ENCODE measurements at regions not wholly inside any gene's neighbourhood (a gene's known extent, or its start where the extent isn't known, plus 50 kb on each side); places are given as distances from the start of the nearest gene placed in this dataset.

- WGBS, result 86% methylated on average over 2 of the region's 2 CpGs
- no peaks in the 10 kb centered on the region for H3K4me1 ChIP-seq (ENCODE audit: control insufficient read depth in 4 of 4, insufficient read depth in 4 of 4, low read length in 3 of 4)
- TF ChIP-seq YY1 (IDR thresholded peaks at IDR 0.05) (no peak), HNF4A (conservative IDR thresholded peaks at IDR 0.05) (no peak), HNF4G (IDR thresholded peaks at IDR 0.05) (no peak), RXRA (IDR thresholded peaks at IDR 0.05) (no peak), GABPA (IDR thresholded peaks at IDR 0.05 in 1 of 2, conservative IDR thresholded peaks at IDR 0.05 in 1 of 2) (no peak), JUND (IDR thresholded peaks at IDR 0.05) (no peak)
- TF ChIP-seq, protein P1, sequence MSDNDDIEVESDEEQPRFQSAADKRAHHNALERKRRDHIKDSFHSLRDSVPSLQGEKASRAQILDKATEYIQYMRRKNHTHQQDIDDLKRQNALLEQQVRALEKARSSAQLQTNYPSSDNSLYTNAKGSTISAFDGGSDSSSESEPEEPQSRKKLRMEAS (IDR thresholded peaks at IDR 0.05), result no peak
- DNase-seq (ENCODE audit: low spot score), result no peak
- no peak overlapping the region for H3K4me3 ChIP-seq (ENCODE audit: low read depth in 1 of 3, low read length in 3 of 3)
- no peaks in the 10 kb centered on the region for H3K27me3 ChIP-seq (ENCODE audit: control insufficient read depth in 4 of 4, insufficient read depth in 4 of 4, low read length in 3 of 4)
- no peaks in the 10 kb centered on the region for H3K36me3 ChIP-seq (ENCODE audit: control insufficient read depth in 4 of 4, insufficient read depth in 3 of 4, low read depth in 1 of 4, low read length in 3 of 4)
- H3K27ac ChIP-seq (ENCODE audit: low read depth in 1 of 2, low read length in 2 of 2), result no peak overlapping the region
- H3K9ac ChIP-seq (ENCODE audit: low read depth in 1 of 2, low read length in 2 of 2), result no peak overlapping the region
- no peaks in the 10 kb centered on the region for H3K9me3 ChIP-seq (ENCODE audit: control insufficient read depth in 4 of 4, low read length in 3 of 4)
Measured at GRCh38 chr2:225114786-225115323, 72.6 kb upstream of the DOCK10 start.

GRCh38 chr2:225113371-225114015 lies 71.2 kb upstream of the DOCK10 start:
- Histone ChIP-seq H3K36me3 (ENCODE audit: control insufficient read depth in 4 of 4, insufficient read depth in 3 of 4, low read depth in 1 of 4, low read length in 3 of 4) (no peaks in the 10 kb centered on the region), H3K27me3 (ENCODE audit: control insufficient read depth in 4 of 4, insufficient read depth in 4 of 4, low read length in 3 of 4) (no peaks in the 10 kb centered on the region), H3K4me1 (ENCODE audit: control insufficient read depth in 4 of 4, insufficient read depth in 4 of 4, low read length in 3 of 4) (no peaks in the 10 kb centered on the region), H3K9me3 (ENCODE audit: control insufficient read depth in 4 of 4, low read length in 3 of 4) (no peaks in the 10 kb centered on the region), H3K4me3 (ENCODE audit: low read depth in 1 of 3, low read length in 3 of 3) (no peak overlapping the region), H3K9ac (ENCODE audit: low read depth in 1 of 2, low read length in 2 of 2) (no peak overlapping the region), H3K27ac (ENCODE audit: low read depth in 1 of 2, low read length in 2 of 2) (no peak overlapping the region)
- 86% methylated on average over 3 of the region's 3 CpGs for WGBS
- TF ChIP-seq GABPA (IDR thresholded peaks at IDR 0.05 in 1 of 2, conservative IDR thresholded peaks at IDR 0.05 in 1 of 2) (no peak), RAD21 (IDR thresholded peaks at IDR 0.05) (no peak), YY1 (IDR thresholded peaks at IDR 0.05) (no peak), FOXA2 (IDR thresholded peaks at IDR 0.05) (no peak), FOXA1 (IDR thresholded peaks at IDR 0.05) (no peak), NR2F2 (IDR thresholded peaks at IDR 0.05) (no peak), ZBTB33 (IDR thresholded peaks at IDR 0.05) (no peak), HNF4A (conservative IDR thresholded peaks at IDR 0.05) (no peak), RXRA (IDR thresholded peaks at IDR 0.05) (no peak), SP1 (IDR thresholded peaks at IDR 0.05) (no peak)
- TF ChIP-seq, protein P2, sequence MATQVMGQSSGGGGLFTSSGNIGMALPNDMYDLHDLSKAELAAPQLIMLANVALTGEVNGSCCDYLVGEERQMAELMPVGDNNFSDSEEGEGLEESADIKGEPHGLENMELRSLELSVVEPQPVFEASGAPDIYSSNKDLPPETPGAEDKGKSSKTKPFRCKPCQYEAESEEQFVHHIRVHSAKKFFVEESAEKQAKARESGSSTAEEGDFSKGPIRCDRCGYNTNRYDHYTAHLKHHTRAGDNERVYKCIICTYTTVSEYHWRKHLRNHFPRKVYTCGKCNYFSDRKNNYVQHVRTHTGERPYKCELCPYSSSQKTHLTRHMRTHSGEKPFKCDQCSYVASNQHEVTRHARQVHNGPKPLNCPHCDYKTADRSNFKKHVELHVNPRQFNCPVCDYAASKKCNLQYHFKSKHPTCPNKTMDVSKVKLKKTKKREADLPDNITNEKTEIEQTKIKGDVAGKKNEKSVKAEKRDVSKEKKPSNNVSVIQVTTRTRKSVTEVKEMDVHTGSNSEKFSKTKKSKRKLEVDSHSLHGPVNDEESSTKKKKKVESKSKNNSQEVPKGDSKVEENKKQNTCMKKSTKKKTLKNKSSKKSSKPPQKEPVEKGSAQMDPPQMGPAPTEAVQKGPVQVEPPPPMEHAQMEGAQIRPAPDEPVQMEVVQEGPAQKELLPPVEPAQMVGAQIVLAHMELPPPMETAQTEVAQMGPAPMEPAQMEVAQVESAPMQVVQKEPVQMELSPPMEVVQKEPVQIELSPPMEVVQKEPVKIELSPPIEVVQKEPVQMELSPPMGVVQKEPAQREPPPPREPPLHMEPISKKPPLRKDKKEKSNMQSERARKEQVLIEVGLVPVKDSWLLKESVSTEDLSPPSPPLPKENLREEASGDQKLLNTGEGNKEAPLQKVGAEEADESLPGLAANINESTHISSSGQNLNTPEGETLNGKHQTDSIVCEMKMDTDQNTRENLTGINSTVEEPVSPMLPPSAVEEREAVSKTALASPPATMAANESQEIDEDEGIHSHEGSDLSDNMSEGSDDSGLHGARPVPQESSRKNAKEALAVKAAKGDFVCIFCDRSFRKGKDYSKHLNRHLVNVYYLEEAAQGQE (IDR thresholded peaks at IDR 0.05), result no peak
- TF ChIP-seq, protein P1 (IDR thresholded peaks at IDR 0.05), result no peak
- no peak for DNase-seq (ENCODE audit: low spot score)

Measured in liver (tissue), 7 donors.